GM23338 (cell line): ENCODE measurements at regions not wholly inside any gene's neighbourhood (a gene's known extent, or its start where the extent isn't known, plus 50 kb on each side); places are given as distances from the start of the nearest gene placed in this dataset.

Experiments used
- EZH2 ChIP-seq: fragments of 200-600 bp; sonication (generic); IDR thresholded peaks from one replicate; pipeline ENCODE4 v1.8.0; 2017; ENCODE audit warnings: antibody characterized with exemption, mild to moderate bottlenecking, low read depth; ENCODE audit not compliant: unreplicated experiment
- STAT1 ChIP-seq: IDR thresholded peaks from one replicate; pipeline ENCODE4 v1.6.1; 2016; ENCODE audit warnings: antibody characterized with exemption; ENCODE audit not compliant: unreplicated experiment
- TF ChIP-seq, protein P1 (sequence below), 2 experiments: fragments of 200-600 bp in 1 of 2; sonication (generic) in 1 of 2; conservative IDR thresholded peaks; 2 replicates each; pipeline versions ENCODE4 v1.5.1 to v1.6.1; 2016 to 2017; ENCODE audit warnings: antibody characterized with exemption in 2 of 2, low read depth in 2 of 2, mild to moderate bottlenecking in 2 of 2, moderate library complexity in 1 of 2

GRCh38 chr2:149731079-149731478 is 143.5 kb upstream of the MMADHC start:
- TF ChIP-seq, protein P1, sequence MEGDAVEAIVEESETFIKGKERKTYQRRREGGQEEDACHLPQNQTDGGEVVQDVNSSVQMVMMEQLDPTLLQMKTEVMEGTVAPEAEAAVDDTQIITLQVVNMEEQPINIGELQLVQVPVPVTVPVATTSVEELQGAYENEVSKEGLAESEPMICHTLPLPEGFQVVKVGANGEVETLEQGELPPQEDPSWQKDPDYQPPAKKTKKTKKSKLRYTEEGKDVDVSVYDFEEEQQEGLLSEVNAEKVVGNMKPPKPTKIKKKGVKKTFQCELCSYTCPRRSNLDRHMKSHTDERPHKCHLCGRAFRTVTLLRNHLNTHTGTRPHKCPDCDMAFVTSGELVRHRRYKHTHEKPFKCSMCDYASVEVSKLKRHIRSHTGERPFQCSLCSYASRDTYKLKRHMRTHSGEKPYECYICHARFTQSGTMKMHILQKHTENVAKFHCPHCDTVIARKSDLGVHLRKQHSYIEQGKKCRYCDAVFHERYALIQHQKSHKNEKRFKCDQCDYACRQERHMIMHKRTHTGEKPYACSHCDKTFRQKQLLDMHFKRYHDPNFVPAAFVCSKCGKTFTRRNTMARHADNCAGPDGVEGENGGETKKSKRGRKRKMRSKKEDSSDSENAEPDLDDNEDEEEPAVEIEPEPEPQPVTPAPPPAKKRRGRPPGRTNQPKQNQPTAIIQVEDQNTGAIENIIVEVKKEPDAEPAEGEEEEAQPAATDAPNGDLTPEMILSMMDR (conservative IDR thresholded peaks at IDR 0.05; ENCODE audit: low read depth in 2 of 2) = no peak
- TF ChIP-seq EZH2 (no peak), STAT1 (no peak)
